Stimulated activated CD4-positive, alpha-beta T cell treated with anti-CD3 and anti-CD28 coated beads, Interleukin-4, amount 100 ng/mL, for 24 hours (primary cell): ENCODE measurements at regions not wholly inside any gene's neighbourhood (a gene's known extent, or its start where the extent isn't known, plus 50 kb on each side); places are given as distances from the start of the nearest gene placed in this dataset.

Experiments used
- DNase-seq: peaks from one replicate; pipeline ENCODE4 v3.0.0-alpha.2; 2020

DNA sequence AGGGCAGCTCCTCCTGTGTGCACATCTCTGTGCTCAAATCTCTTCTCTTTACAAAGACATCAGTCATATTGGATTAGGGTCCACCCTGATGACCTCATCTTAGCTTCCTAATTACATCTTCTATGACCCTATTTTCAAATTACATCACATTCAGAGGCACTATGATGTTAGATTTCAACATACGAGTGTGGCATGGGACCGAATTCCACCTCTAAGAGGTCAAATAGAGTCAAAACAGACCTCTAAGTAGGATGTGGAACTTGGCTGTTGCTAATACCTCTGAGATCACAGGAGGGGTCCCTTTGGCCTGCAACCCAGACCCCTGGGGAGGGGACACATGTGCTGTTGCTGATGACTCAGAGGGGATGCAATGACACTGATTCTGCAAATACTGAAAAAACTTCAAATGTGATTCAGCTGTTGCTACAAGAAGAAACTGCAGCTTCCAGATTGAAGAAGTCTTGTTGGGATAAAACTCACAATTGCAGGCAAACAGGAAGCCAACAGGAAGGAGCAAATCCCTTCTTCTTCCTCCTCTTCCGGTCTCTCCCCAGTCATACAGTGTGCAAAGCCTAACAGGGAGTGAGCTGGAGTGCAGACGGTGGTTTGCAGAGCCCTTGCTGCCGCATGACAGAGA, 216.2 kb downstream of the MYLK4 start:
- no peak for DNase-seq

DNA sequence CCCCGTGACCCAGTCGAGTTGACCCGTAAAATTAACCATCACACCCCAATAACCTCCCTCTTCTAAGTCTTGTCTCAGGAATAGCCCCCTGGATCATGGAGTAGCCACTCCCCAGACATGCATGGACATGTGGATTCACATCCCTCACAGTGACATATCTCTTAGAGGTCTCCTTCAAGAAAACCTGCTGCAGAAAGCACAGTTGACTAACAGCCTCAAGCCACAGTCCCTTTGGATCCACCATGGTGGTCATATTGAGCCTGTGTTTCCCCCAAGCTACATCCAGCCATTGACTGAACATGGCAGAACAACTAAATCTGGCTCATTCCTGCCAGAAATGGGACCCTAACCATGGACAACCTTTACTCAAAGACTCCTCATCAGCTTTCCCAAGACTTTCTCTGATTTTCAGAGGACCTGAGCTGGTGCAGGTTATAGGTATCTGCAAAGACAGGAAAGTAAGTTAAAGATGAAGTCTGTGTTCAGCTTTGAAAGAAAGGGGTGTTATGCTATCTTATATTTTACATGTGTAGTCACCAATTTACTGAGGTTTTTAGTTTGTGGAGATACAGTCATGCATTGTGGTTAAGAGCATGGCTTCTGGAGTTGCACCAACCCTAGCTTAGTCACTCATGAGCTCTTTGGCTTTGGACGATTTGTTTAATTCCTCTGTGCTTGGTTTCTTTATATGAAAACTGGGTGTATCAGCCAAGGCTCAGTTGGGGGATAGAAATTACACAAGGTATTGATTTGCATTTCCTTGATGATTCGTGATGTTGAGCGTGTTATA, 219.1 kb downstream of the MYLK4 start:
- no peak for DNase-seq

DNA sequence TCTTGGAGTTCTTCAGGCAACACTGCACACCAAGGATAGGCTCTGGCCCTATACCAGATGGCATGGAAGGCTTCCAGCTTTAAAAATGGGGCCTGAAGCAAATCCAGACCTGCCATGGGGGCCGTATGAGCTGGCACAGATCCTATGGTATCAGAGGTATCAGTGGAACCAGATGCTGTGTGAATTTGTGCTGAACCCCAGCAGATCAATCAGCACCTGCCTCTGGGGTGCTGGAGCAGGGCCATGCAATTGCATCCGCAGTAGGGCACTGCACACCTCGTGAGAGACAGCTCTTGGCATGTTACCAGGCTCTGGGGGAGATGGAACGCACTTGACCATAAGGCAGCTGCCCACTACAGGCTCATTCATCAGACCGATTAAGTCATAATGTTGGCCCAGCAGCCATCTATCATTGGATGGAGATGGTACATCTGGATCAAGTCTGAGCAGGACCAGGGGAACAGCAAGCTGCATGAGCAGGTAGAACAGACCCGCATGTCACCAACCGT, 221.5 kb downstream of the MYLK4 start:
- DNase-seq: no peak

DNA sequence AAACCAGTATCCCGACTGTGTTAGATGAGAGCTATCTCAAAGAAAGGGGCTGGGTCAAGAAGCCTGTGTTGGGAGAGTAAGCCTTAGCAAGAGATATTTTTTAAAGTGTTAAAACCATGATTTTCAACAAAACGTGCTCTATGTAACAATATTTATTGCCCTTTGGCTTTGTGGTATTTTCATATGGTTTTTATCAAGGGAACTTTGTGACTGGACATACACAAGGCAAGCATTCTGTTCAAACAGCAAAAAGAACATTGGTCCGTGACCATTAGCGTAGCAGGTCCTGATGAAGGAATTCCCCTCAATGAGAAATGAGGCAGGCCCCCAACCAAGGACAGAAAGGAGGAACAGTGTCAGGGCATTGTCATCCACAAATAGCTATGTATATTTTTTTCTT, 222.6 kb downstream of the MYLK4 start:
- no peak for DNase-seq

DNA sequence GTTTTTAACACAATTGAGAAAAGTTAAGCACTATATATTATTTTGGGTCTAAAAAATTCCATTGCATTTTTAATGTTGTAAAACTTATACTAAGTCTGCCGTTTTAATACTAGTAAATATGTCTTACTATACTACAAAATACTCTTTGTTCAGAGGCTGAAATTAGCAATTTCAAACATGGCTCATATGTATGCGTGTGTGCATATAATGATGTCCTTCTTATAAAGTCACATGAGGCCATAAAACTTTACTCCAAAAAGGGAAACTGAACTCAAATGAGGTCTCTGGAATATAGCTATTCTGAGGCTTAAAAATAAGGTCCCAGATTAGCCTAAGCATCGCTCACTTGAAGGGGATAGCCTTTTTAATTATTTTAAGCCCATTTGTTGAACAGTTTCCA, 224.0 kb downstream of the MYLK4 start:
- DNase-seq: no peak

DNA sequence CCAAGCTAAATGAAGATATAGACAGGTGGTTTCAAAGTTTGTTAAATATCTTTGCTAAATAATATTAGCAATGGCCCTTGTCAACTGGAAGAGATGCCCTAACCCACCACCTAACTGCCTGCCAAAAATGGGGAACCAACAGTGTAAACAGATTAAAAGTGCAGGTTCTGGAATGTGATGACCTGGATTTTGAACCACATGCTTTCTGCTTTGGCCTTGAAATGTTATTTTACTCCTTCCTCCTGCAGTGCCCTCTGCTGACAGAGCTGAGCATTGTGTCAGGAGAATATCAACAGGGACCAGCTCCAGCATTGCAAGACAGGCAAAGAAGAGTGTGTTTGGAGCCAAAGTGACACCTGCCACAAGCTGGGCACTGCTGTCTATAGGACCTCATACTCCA, 226.6 kb downstream of the MYLK4 start:
- DNase-seq: no peak

DNA sequence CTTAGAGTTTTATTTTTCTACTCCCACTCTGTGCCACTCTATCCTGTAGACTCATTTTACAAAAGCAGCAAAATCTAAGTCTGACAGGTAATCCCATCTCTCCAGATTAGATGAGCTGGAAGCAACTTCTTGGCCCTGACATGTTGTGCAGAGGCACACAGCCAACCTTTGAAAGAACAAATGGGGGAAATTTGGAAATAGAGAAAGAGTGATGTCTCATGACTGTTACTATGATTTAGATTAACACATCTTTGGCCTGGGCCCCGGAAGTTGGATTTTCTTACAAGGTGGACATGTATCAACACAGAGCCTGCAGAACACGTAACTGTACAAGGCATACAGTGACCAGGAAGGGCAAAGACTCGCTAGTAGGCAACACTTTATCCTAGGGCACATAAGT, 227.7 kb downstream of the MYLK4 start:
- no peak for DNase-seq

DNA sequence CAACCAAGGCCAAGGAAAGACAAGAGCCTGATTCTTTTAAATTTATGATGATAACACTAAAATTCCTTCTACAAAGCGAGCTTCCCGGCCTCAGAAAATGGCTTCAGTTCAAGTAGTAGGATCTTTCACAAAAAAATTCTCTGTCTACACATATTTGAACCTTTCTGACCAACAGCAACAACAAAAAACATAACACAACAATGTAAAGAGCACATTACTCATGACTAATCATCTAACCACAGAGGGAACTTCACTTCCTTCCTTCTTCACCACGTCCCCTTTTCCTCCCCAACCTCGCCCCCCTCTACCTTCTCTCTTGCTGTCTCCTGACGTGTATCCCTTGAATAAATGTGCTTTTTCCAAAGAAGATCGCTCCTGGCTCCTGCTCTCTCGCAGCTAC, 228.2 kb downstream of the MYLK4 start:
- DNase-seq: no peak

DNA sequence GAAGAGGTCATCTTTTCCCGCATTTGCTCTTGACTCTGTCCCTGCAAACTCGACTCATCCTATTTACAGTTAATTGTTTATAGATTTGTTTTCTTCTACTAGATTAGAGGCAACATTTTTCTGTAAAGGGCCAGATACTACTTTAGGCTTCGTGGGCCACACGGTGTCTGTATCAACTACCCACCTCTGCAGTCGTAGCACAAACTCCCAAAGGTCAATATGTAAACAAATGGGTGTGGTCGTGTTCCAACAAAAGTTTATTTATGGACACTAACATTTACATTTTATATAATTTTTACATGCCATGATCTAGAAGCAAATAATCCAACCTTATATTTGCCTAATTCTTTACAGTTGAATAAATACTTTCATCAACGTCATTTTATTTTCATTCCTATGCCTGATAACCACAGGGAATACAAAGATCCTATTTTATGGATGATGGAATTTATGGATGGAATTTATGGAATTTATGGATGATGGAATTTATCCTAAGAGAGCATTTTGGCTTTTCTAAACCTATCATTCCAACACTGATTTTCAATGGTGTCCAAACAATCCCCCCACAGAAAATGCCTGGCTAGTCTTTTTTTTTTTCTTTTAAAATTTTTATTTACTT, 232.8 kb downstream of the MYLK4 start:
- DNase-seq: no peak

DNA sequence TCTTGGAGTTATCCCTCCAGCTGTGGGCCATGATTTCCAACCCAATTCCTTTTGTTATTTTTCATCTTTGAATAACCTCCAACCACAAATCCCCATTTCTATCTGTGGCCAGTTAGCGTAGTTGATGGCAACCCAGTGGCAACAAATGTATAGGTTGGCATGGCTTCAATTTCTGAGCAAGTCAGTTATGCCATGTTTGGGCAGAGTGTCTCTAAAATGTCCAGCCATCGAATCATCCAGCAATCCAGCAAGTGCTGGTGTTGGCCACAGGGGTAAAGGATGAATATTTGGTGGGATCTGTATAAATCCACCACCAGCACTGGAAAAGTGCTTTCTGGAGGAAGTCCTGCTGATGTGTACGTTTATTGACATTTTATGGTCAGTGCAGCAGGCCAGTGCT, 233.3 kb downstream of the MYLK4 start:
- DNase-seq: no peak

DNA sequence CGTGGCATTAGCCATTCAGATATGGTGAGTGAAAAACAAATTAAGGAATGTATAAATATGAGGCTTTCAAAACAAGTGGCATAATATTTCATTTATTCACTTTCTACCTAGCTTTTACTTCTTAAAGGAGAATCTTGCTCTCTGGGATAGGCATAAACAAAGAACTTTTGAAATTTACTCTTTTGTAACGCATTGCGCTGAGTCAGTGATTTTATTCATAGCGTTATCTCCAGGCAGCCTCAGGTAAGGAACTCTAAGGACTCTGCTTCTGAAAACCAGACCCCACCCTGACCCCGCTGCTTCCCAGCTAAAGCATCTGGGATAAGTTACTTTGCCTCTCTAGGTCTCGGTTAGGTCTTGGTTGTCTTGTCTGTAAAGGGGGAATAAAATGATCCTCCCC, 234.7 kb downstream of the MYLK4 start:
- DNase-seq: no peak

DNA sequence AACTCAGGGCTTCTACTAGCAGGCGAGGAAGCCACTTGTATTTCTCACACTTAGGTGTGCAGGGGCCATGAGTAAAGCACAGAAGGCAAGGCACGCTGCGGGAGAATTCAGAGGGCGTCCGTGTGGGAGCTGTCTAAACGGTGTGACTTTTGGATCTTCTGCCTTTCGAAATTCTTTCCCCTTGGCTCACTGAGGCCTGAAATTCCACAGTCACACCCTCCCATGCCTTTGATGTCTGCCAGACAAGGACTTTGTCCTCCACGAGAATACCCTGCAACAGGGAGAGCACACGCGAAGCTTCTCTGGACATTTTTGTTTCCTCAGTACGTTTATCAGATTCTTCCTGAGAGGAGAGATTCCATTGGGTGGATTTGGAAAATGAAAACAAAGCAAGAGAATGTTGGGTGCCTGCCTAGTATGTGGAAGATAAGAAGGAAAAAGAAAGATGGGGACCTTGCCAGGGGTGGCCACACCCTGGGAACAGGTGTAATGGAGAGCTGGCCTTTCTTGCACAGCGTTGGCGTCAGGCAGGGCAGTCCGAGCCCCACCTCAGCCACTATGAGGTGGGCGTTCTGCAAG, 235.7 kb downstream of the MYLK4 start:
- no peak for DNase-seq

DNA sequence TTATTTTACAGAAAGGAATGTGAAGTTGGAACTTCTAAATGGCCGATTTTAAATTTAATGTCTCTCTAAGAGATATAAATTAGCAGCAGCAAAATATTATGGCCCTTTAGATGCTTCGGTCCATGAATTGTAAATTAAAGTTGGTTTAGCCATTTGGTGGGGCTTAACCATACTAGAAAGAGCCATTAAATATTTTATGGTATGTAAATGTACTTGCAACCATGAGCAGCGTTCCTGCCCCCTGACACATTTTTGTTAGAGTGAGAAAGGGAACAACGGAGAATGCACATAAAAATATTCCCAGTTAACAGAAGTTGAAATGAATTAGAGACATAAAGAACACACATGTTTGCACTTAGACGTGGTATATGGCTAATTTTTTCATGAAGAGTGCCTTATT, 237.9 kb downstream of the MYLK4 start:
- DNase-seq: no peak

DNA sequence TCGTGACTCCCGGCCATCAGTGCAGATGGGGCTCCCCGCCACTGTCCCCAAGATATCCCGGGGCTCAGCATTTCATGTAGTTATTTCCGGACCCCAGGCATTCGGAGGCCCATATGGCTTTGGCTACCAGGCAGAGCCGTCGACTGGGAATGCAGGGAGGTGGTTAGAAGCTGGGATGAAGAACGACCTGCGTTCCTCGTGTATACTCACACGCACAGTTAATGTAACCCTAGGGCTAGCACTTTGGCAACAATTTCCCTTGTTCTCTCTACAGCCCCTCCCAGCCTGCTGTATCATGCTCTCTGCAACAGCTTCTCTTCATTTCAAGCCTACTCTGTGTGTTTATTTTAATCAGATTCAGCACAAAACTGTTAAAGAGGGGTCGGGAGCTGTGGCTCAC, 240.4 kb downstream of the MYLK4 start:
- DNase-seq: no peak

DNA sequence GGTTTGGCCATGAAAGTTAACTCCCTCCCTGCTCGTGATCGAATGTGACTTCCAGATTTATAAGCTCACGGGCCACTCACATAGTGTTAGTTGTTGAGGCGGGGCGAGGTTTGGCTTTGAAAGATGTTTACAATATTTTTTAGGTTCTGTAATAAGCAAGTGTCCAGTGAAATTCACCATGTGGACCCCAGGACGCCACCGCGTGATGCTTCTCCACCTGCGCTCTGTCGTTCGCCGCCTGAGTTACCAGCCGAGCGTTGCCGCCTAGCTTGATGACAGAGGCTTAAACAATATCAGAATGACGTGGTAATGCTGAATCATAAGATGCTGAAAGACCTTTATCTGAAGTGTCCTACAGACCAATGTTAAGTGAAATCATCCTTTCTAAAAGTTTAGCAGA, 241.0 kb downstream of the MYLK4 start:
- no peak for DNase-seq

DNA sequence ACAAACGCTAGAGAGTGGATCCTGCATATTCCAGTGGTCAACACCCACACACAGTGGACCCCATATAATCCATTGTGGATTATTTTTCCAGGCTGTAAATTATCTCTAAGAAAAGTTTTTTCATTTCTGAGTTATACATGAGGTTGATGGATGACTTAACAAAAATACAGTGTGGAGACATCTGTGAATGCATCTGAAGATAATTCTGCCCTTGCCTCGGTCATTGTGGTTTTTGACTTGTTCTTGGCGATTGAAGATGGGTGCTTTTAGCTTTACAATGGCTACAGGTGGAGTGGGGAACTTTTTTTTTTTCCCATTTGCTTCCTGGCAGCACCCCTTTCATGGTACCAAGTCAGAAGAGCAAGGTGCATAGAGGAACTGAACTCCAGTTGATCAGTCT, 242.7 kb downstream of the MYLK4 start:
- no peak for DNase-seq

DNA sequence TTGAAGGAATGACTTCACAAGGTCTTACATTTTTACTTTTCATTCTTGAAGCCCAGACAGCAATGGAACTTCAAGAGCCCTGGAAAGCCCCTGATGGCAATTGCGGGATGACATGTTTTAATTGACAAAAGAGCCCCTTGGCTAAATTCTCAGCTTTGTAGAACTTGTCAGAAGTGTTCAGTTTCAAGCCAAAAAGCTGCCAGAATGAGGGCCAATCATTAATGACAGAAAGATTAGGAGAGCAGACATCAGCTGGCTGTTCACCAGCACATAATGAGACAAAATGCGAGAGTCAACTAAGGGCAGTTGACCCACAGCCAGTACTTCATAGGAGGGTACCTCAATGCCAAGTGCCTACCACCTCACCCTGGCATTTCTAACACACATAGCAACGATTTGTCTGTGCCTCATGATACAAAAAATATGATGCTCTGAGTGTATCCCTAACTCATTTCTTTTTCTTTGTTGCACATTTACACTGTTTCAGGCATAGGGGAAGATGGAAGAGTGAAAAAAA, 243.1 kb downstream of the MYLK4 start:
- no peak for DNase-seq

DNA sequence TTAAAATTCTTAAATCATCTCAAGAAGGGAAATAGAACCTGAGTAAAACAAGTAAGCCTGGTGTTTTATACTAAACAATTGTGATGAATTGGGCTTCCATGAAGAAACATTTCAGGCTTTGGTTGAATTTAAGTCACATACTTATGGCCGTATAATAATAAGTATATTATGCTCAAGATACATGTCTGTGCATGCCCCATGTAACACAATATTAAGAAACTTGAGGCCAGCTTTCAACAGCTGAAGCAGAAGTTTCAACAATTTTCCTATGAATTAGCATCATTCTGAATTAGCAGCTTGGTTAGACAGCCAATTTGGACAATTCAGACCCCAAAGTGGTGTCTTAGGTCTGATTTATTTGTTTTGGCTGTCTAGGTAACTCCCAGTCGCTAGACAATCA, 243.7 kb downstream of the MYLK4 start:
- DNase-seq: no peak

DNA sequence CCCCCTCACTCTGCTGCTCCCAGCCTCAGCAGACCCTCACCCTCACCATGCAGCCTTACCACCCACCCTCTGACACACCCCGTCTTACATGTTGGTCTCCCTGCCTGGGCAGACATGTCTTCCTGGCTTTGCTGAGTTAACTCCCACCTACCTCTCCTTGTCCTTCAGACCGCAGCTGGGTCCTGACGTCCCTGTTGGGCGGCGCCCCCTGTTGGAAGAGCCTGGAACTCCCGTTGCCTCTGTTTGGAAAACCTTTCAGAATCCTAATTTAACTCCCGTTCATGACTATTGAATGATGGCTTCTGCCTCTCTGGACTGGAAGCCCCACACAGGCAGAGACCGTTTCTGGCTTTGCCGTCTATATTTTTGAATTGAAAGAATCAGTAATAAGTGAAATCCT, 245.1 kb downstream of the MYLK4 start:
- DNase-seq: no peak

DNA sequence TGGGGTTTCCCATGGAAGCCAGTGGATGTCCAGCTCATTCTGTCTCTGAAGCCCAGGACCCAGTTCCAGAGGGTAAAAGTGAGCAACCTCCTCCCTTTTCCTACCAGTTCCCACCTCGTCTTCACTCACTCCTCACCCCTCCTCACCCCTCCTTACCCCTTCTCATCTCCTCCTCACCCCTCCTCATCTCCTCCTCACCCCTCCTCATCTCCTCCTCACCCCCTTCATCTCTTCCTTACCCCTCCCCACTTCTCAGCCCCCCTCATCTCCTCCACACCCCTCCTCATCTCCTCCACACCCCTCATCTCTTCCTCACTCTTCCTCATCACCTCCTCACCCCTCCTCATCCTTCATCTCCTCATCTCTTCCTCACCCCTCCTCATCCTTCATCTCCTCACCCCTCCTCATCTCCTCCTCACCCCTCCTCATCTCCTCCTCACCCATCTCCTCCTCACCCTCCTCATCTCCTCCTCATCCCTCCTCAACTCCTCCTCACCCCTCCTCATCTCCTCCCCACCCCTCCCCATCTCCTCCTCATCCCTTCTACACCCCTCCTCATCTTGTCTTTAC, 246.1 kb downstream of the MYLK4 start:
- DNase-seq: no peak

DNA sequence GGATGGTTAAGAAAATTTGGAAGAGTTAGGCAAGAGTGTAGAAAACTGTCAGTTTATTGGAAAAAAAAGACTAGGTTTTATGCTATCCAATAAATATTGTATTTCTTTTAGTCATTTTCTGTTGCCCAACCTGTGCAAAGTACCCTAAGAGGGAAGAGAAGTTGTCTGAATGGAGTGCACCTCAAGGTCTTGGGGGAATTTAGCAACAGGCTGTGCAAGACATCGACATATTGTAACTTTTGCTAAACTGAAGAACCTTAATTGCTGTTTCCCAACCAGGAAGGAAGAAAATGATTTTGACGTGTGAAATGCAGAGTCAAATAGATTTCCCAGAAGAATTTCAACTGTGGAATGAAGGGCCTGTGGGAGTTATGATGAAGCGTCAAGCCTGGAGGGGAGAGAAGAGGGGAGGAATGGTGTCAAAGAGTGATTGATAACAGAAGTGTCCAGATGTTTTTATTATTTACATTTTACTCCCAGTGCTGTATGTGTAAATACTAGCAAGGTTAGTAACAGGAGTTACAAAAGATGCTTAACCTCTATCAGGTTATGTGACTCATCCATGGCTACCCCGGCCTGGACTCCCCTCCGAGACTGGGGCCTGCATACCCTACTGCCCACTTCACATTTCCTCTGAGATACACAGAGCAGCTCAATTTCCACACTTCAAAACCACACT, 246.8 kb downstream of the MYLK4 start:
- no peak for DNase-seq

DNA sequence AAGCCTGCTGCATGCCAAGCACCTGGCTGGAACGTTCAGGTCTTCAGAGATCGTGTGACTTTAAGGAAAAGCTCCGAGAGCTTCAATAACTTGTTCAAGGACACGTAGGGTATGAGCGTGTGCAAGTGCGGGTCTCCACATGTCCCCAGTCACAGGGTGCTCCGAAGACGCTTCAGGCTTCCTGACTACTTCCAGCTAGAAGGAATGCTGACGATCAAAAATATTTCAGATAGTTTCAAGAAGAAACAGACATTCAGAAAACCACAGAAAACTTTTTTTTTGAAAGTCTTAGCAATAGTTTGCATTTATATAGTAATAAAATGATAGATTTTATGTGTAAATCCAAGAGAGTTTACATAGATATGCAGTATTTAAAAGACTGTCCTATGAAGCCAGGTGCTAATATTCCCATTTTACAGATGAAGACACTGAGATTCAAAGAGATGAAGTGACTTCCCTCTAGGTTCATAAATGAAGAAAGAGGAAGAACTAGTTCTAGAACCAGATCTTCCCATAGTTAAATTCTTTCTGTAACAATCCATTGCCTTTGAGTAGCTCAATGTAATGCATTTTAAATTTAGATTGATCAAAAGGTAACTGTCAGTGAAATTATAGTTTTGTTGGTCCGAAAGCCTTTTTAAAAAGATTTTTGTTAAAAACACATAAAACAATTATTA, 247.6 kb downstream of the MYLK4 start:
- DNase-seq: no peak
